ENCODE measurements at regions not wholly inside any gene's neighbourhood (a gene's known extent, or its start where the extent isn't known, plus 50 kb on each side); places are given as distances from the start of the nearest gene placed in this dataset.
A peak's percentile ranks its signal among the peaks of the same experiment; 100 is the strongest.

DNA sequence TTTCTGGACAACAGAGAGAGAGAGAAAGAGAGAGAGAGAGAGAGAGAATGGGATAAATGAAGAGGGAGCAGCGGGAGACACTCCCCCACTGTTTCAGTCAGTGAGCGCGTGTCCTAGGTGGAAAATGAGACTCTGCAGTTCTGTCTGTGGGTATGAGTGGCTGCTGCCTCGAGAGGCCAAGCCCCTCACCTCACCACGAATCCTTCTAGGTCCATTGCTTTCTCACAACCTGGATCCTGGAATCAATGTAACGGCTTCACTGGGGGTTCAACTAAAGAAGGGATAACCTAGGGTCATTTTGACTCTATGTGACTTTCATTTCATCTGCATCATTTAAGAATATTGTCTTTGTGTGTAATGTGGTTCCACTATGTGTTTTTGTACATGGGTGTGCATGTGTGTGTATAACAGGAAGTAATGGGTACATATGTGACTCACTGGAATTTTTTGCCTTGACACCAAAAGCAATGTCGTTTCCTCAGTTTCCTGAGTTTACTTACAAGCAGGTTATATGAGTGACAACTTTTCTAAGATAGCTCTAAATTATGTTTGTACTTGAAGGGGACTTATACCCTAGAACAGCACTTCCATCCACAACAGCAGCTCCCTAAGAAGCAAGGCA, 221.4 kb upstream of the TRIB2 start:
- no peak for DNase-seq
- WGBS, 2 donors = 80 to 93% methylated on average over 7 of the region's 7 CpGs
- TF ChIP-seq, protein P1, sequence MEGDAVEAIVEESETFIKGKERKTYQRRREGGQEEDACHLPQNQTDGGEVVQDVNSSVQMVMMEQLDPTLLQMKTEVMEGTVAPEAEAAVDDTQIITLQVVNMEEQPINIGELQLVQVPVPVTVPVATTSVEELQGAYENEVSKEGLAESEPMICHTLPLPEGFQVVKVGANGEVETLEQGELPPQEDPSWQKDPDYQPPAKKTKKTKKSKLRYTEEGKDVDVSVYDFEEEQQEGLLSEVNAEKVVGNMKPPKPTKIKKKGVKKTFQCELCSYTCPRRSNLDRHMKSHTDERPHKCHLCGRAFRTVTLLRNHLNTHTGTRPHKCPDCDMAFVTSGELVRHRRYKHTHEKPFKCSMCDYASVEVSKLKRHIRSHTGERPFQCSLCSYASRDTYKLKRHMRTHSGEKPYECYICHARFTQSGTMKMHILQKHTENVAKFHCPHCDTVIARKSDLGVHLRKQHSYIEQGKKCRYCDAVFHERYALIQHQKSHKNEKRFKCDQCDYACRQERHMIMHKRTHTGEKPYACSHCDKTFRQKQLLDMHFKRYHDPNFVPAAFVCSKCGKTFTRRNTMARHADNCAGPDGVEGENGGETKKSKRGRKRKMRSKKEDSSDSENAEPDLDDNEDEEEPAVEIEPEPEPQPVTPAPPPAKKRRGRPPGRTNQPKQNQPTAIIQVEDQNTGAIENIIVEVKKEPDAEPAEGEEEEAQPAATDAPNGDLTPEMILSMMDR (IDR thresholded peaks at IDR 0.05) = no peak
- no peak for TF ChIP-seq POLR2A (IDR thresholded peaks at IDR 0.05)
- Histone ChIP-seq H3K27ac (no peak overlapping the region), H3K4me1 (no peaks in the 10 kb centered on the region), H3K4me3 (no peak overlapping the region), H3K9me3 (no peaks in the 10 kb centered on the region), H3K36me3 (ENCODE audit: low read depth, missing control alignments) (no peaks in the 10 kb centered on the region), H3K27me3 (no peaks in the 10 kb centered on the region)
- intact Hi-C loops (cut with DNase I; ENCODE audit: low total_unique reads) = no loop called here

DNA sequence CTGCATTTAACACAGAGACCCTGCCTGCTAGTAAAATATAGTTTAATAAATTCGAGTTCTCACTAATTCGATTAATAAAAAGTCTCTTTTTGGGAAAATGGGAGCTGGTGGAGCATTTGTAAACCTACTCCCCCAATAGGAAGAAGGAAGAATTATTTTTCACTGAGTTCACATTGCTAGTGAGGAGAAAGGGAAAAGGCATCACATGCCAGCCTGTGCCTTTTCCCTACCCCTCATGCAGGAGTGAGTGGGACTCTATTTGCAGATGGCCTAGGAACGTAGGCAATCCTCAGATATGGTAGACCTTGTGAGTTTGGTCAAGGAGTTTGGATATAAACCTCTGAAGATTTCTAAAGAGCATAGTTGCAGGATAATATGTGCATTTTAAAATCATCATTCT, 218.4 kb upstream of the TRIB2 start:
- TF ChIP-seq, protein P1 (IDR thresholded peaks at IDR 0.05) = no peak
- no peak for TF ChIP-seq POLR2A (IDR thresholded peaks at IDR 0.05)
- intact Hi-C loops (cut with DNase I; ENCODE audit: low total_unique reads) = no loop called here
- H3K4me1 ChIP-seq = peaks cover 6% of the 10 kb centered on the region
- 81 to 82% methylated on average over 3 of the region's 3 CpGs for WGBS, 2 donors
- H3K27me3 ChIP-seq = no peaks in the 10 kb centered on the region
- no peak overlapping the region for H3K4me3 ChIP-seq
- H3K27ac ChIP-seq = no peak overlapping the region
- H3K9me3 ChIP-seq = no peaks in the 10 kb centered on the region
- no peaks in the 10 kb centered on the region for H3K36me3 ChIP-seq (ENCODE audit: low read depth, missing control alignments)
- DNase-seq = no peak

DNA sequence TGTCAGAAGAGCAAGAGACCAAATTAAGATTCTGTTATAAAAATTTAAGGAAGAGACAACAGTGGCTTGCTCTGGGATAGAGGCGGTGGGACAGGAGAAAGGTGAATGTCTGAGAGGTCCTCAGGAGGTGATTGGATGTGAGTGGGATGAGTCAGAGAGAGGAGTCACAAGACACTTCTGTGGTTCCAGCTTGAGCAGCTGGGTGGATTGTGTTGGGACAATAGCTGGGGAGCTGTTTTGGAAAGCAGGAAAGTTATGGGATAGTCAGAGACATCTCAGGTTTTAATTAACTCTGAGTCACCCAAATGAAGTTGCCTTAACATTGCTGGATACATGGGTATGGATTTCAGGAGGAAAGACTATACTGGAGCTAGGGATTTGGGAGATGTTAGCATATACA, 218.0 kb upstream of the TRIB2 start:
- intact Hi-C loops (cut with DNase I; ENCODE audit: low total_unique reads) = no loop called here
- TF ChIP-seq, protein P1 (IDR thresholded peaks at IDR 0.05) = no peak
- TF ChIP-seq POLR2A (IDR thresholded peaks at IDR 0.05) = no peak
- H3K4me3 ChIP-seq = no peak overlapping the region
- H3K27me3 ChIP-seq = no peaks in the 10 kb centered on the region
- WGBS, 2 donors = 95 to 97% methylated on average over 1 of the region's 1 CpG
- H3K9me3 ChIP-seq = no peaks in the 10 kb centered on the region
- no peak for DNase-seq
- H3K27ac ChIP-seq = no peak overlapping the region
- no peaks in the 10 kb centered on the region for H3K36me3 ChIP-seq (ENCODE audit: low read depth, missing control alignments)
- H3K4me1 ChIP-seq = peaks cover 6% of the 10 kb centered on the region

DNA sequence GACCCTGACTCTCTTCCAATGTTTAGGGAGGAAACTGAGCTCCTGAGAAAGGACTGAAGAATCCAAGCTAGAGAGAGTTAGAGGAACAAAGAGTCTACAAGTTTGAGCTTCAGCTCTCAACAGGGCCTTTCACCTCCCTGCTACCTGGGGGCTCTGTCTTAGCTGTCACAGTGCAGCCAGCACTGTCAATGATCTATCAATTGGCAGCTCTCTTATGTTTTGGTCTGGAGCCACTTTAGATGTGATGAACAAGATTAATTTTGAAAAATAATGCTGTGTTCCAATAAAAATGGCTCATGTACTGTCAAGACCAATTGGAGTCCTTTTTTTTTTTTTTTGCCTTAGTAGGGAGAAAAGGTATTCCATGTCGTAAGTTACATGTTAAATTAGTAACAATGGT, 215.8 kb upstream of the TRIB2 start:
- Histone ChIP-seq H3K4me3 (no peak overlapping the region), H3K9me3 (no peaks in the 10 kb centered on the region), H3K27me3 (no peaks in the 10 kb centered on the region), H3K36me3 (ENCODE audit: low read depth, missing control alignments) (no peaks in the 10 kb centered on the region), H3K4me1 (peaks cover 6% of the 10 kb centered on the region), H3K27ac (peak overlapping the region in 1 of 2 donors; percentile 26)
- WGBS, 2 donors = 73 to 79% methylated on average over 1 of the region's 1 CpG
- no peak for TF ChIP-seq POLR2A (IDR thresholded peaks at IDR 0.05)
- TF ChIP-seq, protein P1 (IDR thresholded peaks at IDR 0.05) = no peak
- intact Hi-C loops (cut with DNase I; ENCODE audit: low total_unique reads) = no loop called here
- DNase-seq = no peak

DNA sequence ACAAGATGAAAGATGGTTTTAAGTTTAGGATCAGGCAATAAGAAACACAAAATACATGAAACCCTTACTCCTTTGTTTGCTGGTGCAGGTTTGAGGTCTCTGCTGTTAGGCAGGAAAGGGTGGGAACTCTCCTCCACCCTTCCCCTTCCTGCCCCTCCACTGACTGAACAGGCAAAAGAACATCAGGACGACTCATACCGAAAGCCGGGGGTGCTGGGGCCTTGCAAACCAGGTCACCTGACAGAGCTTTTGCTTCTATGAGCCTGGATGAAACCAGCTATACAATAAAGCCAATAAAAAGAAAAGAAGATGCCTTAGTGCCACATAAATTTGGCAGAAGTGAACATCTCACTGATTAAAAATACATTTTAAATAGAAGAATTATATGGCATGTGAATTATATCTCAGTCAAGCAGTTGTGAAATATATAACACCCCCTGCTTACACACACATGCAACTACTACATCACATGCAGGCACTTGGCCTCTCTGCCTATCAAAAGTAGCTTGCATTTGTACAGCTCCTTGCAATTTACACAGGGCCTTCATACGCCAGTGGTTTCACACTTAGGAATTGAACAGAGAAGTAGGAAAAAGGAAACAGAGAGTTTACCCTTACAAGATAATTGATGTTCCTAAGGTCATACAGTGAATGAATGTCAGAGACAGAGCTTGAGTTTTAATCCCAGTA, 215.1 kb upstream of the TRIB2 start:
- TF ChIP-seq POLR2A (IDR thresholded peaks at IDR 0.05) = no peak
- TF ChIP-seq, protein P1 (IDR thresholded peaks at IDR 0.05) = no peak
- Histone ChIP-seq H3K4me1 (peaks cover 8% of the 10 kb centered on the region), H3K9me3 (no peaks in the 10 kb centered on the region), H3K27ac (peak overlapping the region in 1 of 2 donors; percentile 26), H3K27me3 (no peaks in the 10 kb centered on the region), H3K4me3 (no peak overlapping the region), H3K36me3 (ENCODE audit: low read depth, missing control alignments) (no peaks in the 10 kb centered on the region)
- DNase-seq = no peak
- intact Hi-C loops (cut with DNase I; ENCODE audit: low total_unique reads) = no loop called here
- 64 to 66% methylated on average over 4 of the region's 4 CpGs for whole genome bisulfite sequencing, 2 donors
